LNCAP (cell line): ENCODE measurements at regions not wholly inside any gene's neighbourhood (a gene's known extent, or its start where the extent isn't known, plus 50 kb on each side); places are given as distances from the start of the nearest gene placed in this dataset.

Source experiments
- CTCF ChIP-seq: fragments of 450-650 bp; IDR thresholded peaks from 2 replicates; pipeline ENCODE4 v1.5.1; 2017; ENCODE audit warnings: mild to moderate bottlenecking

- no peak for TF ChIP-seq CTCF
Observed at GRCh38 chr6:22083119-22083518, 213.7 kb downstream of the PRL start.

- no peak for TF ChIP-seq CTCF
Observed at GRCh38 chr6:22087960-22088706, 208.7 kb downstream of the PRL start.

- TF ChIP-seq CTCF, result no peak
Observed at GRCh38 chr6:22091424-22091948, 205.3 kb downstream of the PRL start.

- no peak for TF ChIP-seq CTCF
Observed at GRCh38 chr6:22095836-22096235, 201.0 kb downstream of the PRL start.

GRCh38 chr6:22098601-22099031, 198.2 kb downstream of the PRL start:
- no peak for TF ChIP-seq CTCF

- TF ChIP-seq CTCF, result no peak
Observed at GRCh38 chr6:22099231-22099630, 197.6 kb downstream of the PRL start.

- no peak for TF ChIP-seq CTCF
Observed at GRCh38 chr6:22099923-22100322, 196.9 kb downstream of the PRL start.
